HCT116 (cell line): ENCODE measurements at regions not wholly inside any gene's neighbourhood (a gene's known extent, or its start where the extent isn't known, plus 50 kb on each side); places are given as distances from the start of the nearest gene placed in this dataset.

ENCODE experiments used
- ATAC-seq: fragments of 200-7000 bp; cut with Tn5 transposase; 2 replicates; pipeline ENCODE4 v1.9.1; 2020; ENCODE audit warnings: mild to moderate bottlenecking, moderate library complexity
- BruUV-seq: library from RNA; stranded (reverse); fragments of 400-500 nt; replicated peaks from 2 replicates; lab custom pipeline; 2021; lab: Mats Ljungman, UMichigan
- CTCF ChIA-PET: fragments of 300-600 bp; sonication (Branson Sonifier 250); formaldehyde crosslinking; loops from one replicate; lab custom pipeline; 2021; ENCODE audit warnings: antibody characterized with exemption; lab: Charles Lee
- POLR2A ChIA-PET: fragments of 300-600, 350-600 bp; sonication (Branson Sonifier 250); formaldehyde crosslinking; loops from one replicate; lab custom pipeline; 2021; ENCODE audit warnings: antibody characterized with exemption; lab: Charles Lee
- RAD21 ChIA-PET, 2 experiments: fragments of 300-600 bp; sonication (Branson Sonifier 250); formaldehyde crosslinking; loops; one replicate each; lab custom pipeline; 2023; ENCODE audit warnings: low total read pairs in 2 of 2; ENCODE audit not compliant: uncharacterized antibody in 2 of 2, unreplicated experiment in 2 of 2, low non-redundant PET in 1 of 2; lab: Charles Lee
- DNase-seq: peaks from one replicate; pipeline ENCODE4 v3.0.0-alpha.2; 2010; ENCODE audit warnings: low read depth, low spot score
- H2AFZ ChIP-seq: fragments of 200-600 bp; shearing (Covaris generic), sonication (generic); 2 replicates; pipeline ENCODE4 v1.6.1; 2017; ENCODE audit warnings: low read depth, mixed run types, mixed read lengths, antibody characterized with exemption, low read length; ENCODE audit not compliant: poor library complexity, severe bottlenecking
- H3K27ac ChIP-seq: 2 replicates; pipeline ENCODE4 v1.5.1; 2012; ENCODE audit warnings: low read depth, low read length
- H3K27me3 ChIP-seq: fragments of 200-600 bp; sonication (generic); 2 replicates; pipeline ENCODE4 v1.6.1; 2016; ENCODE audit warnings: mixed run types, low read length, mixed read lengths; ENCODE audit not compliant: insufficient read depth
- H3K36me3 ChIP-seq, 2 experiments: fragments of 200-500 bp in 1 of 2; fragments of 200-600 bp in 1 of 2; sonication (Bioruptor generic) in 1 of 2; sonication (generic) in 1 of 2; 2 replicates each; pipeline versions ENCODE4 v1.5.1 to v1.6.1; 2014 to 2016; ENCODE audit warnings: low read length in 2 of 2, inconsistent platforms in 1 of 2, mixed read lengths in 1 of 2, mixed run types in 1 of 2; ENCODE audit not compliant: insufficient read depth in 2 of 2, control insufficient read depth in 1 of 2
- H3K4me1 ChIP-seq, 2 experiments: fragments of 200-600 bp in 1 of 2; sonication (generic) in 1 of 2; 2 replicates each; pipeline versions ENCODE4 v1.5.1 to v1.6.1; 2012 to 2017; ENCODE audit warnings: low read length in 2 of 2, inconsistent platforms in 1 of 2, mild to moderate bottlenecking in 1 of 2, mixed read lengths in 1 of 2, mixed run types in 1 of 2, moderate library complexity in 1 of 2; ENCODE audit not compliant: insufficient read depth in 2 of 2, control insufficient read depth in 1 of 2
- H3K4me2 ChIP-seq: fragments of 200-600 bp; sonication (generic); 2 replicates; pipeline ENCODE4 v1.6.1; 2017; ENCODE audit warnings: mixed run types, low read length, mixed read lengths
- H3K4me3 ChIP-seq, 2 experiments: fragments of 200-600 bp in 1 of 2; sonication (generic) in 1 of 2; replicated peaks in 1 of 2; 2 replicates each; pipeline ENCODE4 v1.5.1; 2011 to 2016; ENCODE audit warnings: low read length in 2 of 2, control low read depth in 1 of 2, low read depth in 1 of 2, mild to moderate bottlenecking in 1 of 2, mixed read lengths in 1 of 2, mixed run types in 1 of 2
- H3K79me2 ChIP-seq: fragments of 200-600 bp; sonication (generic); 2 replicates; pipeline ENCODE4 v1.6.1; 2017; ENCODE audit warnings: mild to moderate bottlenecking, mixed run types, low read length, moderate library complexity, mixed read lengths; ENCODE audit not compliant: insufficient read depth
- H3K9ac ChIP-seq: fragments of 200-600 bp; sonication (generic); 2 replicates; pipeline ENCODE4 v1.6.1; 2016; ENCODE audit warnings: low read length, mixed read lengths
- H3K9me2 ChIP-seq: fragments of 200-600 bp; sonication (generic), shearing (Covaris generic); 2 replicates; pipeline ENCODE4 v1.6.1; 2017; ENCODE audit warnings: mixed run types, mild to moderate bottlenecking, moderate library complexity; ENCODE audit not compliant: insufficient read depth
- H3K9me3 ChIP-seq, 2 experiments: fragments of 200-500 bp in 1 of 2; fragments of 200-600 bp in 1 of 2; sonication (Bioruptor generic) in 1 of 2; sonication (generic) in 1 of 2; 2 replicates each; pipeline ENCODE4 v1.6.1; 2014 to 2017; ENCODE audit warnings: low read length in 2 of 2, mixed read lengths in 2 of 2, inconsistent platforms in 1 of 2, low read depth in 1 of 2, mild to moderate bottlenecking in 1 of 2, mixed run types in 1 of 2, moderate library complexity in 1 of 2; ENCODE audit not compliant: control insufficient read depth in 1 of 2, insufficient read depth in 1 of 2
- H4K20me1 ChIP-seq: fragments of 200-600 bp; sonication (generic), shearing (Covaris generic); 2 replicates; pipeline ENCODE4 v1.6.1; 2017; ENCODE audit warnings: mixed run types, mild to moderate bottlenecking, moderate library complexity; ENCODE audit not compliant: insufficient read depth
- CBX3 ChIP-seq: IDR thresholded peaks from 2 replicates; pipeline ENCODE4 v1.6.1; 2012; ENCODE audit warnings: low read depth
- CEBPB ChIP-seq: IDR thresholded peaks from 2 replicates; pipeline ENCODE4 v1.6.1; 2012; ENCODE audit warnings: low read depth
- EGR1 ChIP-seq: IDR thresholded peaks from 2 replicates; pipeline ENCODE4 v1.6.1; 2012; ENCODE audit warnings: low read depth
- ELF1 ChIP-seq: IDR thresholded peaks from 2 replicates; pipeline ENCODE4 v1.6.1; 2012; ENCODE audit warnings: low read depth, borderline replicate concordance
- EZH2 ChIP-seq: fragments of 200-600 bp; sonication (generic); IDR thresholded peaks from 2 replicates; pipeline ENCODE4 v1.6.1; 2017; ENCODE audit warnings: antibody characterized with exemption, mixed run types
- EZH2phosphoT487 ChIP-seq: fragments of 200-600 bp; IDR thresholded peaks from 2 replicates; pipeline ENCODE4 v1.6.1; 2018; ENCODE audit warnings: antibody characterized with exemption, borderline replicate concordance
- FOSL1 ChIP-seq: IDR thresholded peaks from 2 replicates; pipeline ENCODE4 v1.6.1; 2012; ENCODE audit warnings: low read depth
- POLR2A ChIP-seq: IDR thresholded peaks from 2 replicates; pipeline ENCODE4 v1.7.0; 2011; ENCODE audit warnings: borderline replicate concordance; ENCODE audit not compliant: insufficient read depth, insufficient read length; ENCODE audit errors: extremely low read depth
- POLR2AphosphoS5 ChIP-seq: IDR thresholded peaks from 2 replicates; pipeline ENCODE4 v1.6.1; 2011; ENCODE audit warnings: mild to moderate bottlenecking, low read depth, low read length, moderate library complexity
- RAD21 ChIP-seq: IDR thresholded peaks from 2 replicates; pipeline ENCODE4 v1.6.1; 2012; ENCODE audit warnings: low read depth, mild to moderate bottlenecking
- SIN3A ChIP-seq: IDR thresholded peaks from 2 replicates; pipeline ENCODE4 v1.6.1; 2012; ENCODE audit warnings: low read depth
- SP1 ChIP-seq: IDR thresholded peaks from 2 replicates; pipeline ENCODE4 v1.6.1; 2012; ENCODE audit warnings: low read depth
- SRF ChIP-seq: IDR thresholded peaks from 2 replicates; pipeline ENCODE4 v1.6.1; 2012; ENCODE audit warnings: low read depth
- TCF7L2 ChIP-seq: IDR thresholded peaks from 2 replicates; pipeline ENCODE4 v1.7.0; 2011; ENCODE audit warnings: borderline replicate concordance, inconsistent platforms; ENCODE audit not compliant: insufficient read depth, insufficient read length; ENCODE audit errors: extremely low read depth
- YY1 ChIP-seq: IDR thresholded peaks from 2 replicates; pipeline ENCODE4 v1.6.1; 2011; ENCODE audit warnings: low read length, low read depth, moderate library complexity, mild to moderate bottlenecking; ENCODE audit not compliant: insufficient replicate concordance; ENCODE audit errors: extremely low read depth
- ZFX ChIP-seq: fragments of 450-650 bp; IDR thresholded peaks from 2 replicates; pipeline ENCODE4 v1.6.1; 2017
- ZNF274 ChIP-seq: fragments of 200-500 bp; sonication (Bioruptor generic); IDR thresholded peaks from 2 replicates; pipeline ENCODE4 v1.6.1; 2014; ENCODE audit warnings: mild to moderate bottlenecking, low read depth, low read length, inconsistent platforms
- intact Hi-C: fragments of 100-400 bp; cut with micrococcal nuclease; formaldehyde crosslinking; loops from 2 replicates; pipeline ENCODE4 v1.10.0; 2022
- TF ChIP-seq, protein P1 (sequence below): IDR thresholded peaks from 2 replicates; pipeline ENCODE4 v1.6.1; 2011; ENCODE audit warnings: mild to moderate bottlenecking, low read length, moderate library complexity; ENCODE audit not compliant: insufficient replicate concordance; ENCODE audit errors: extremely low read depth
- TF ChIP-seq, protein P2 (sequence below): IDR thresholded peaks from 2 replicates; pipeline ENCODE4 v1.6.1; 2012; ENCODE audit warnings: low read depth
- TF ChIP-seq, protein P3 (sequence below): IDR thresholded peaks from 2 replicates; pipeline ENCODE4 v1.6.1; 2012

DNA sequence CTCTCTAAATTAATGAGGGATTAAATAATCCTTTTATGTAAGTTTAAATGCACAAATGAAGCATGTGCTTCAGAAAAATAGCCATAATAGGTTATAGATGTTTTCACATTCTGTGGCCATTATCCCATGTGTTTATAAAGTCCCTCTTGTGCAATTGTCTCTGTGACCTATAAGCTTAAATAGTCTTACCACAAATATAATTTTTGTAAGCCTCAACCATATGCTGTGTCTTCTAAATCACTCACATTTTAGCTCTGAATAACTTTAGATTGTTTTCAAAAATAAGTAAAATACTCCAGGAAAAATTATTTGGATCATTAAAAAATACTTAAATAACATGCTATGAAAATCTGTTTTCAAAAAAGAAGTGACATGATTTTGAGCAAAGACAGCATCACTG lies 1894.7 kb downstream of the MAT2B start (continued):
- TF ChIP-seq, protein P1, sequence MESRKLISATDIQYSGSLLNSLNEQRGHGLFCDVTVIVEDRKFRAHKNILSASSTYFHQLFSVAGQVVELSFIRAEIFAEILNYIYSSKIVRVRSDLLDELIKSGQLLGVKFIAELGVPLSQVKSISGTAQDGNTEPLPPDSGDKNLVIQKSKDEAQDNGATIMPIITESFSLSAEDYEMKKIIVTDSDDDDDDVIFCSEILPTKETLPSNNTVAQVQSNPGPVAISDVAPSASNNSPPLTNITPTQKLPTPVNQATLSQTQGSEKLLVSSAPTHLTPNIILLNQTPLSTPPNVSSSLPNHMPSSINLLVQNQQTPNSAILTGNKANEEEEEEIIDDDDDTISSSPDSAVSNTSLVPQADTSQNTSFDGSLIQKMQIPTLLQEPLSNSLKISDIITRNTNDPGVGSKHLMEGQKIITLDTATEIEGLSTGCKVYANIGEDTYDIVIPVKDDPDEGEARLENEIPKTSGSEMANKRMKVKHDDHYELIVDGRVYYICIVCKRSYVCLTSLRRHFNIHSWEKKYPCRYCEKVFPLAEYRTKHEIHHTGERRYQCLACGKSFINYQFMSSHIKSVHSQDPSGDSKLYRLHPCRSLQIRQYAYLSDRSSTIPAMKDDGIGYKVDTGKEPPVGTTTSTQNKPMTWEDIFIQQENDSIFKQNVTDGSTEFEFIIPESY, result no peak

DNA sequence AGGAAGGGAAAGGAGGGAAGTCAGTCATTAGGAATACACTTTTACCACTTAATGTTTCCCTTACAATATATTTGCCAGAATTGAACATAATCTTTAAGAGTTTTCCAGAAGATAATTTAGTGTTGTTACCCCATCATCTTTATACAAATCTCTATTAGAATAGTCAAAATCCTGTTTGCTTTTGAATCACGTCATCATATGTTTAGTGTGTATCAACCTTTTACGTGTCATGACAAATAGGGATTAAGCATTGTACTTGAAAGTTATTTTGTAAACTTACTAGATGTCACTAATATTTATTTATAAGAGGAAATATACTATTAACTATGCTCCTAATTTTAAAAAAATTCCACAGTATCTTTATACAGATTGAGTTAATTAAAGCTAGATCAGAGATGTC lies 1899.5 kb downstream of the MAT2B start:
- RAD21 ChIA-PET, result no interaction called here
- intact Hi-C loops, result no loop called here

More for the DNA sequence above, 1899.5 kb downstream of the MAT2B start:
- H4K20me1 ChIP-seq, result no peaks in the 10 kb centered on the region
- ChIA-PET POLR2A (no interaction called here), CTCF (no interaction called here)
- H3K27me3 ChIP-seq, result no peaks in the 10 kb centered on the region
- peaks cover 7 to 12% of the 10 kb centered on the region in 2 experiments; a peak in 3 of 4 replicates for H3K9me3 ChIP-seq
- no peaks in the 10 kb centered on the region for H3K79me2 ChIP-seq
- TF ChIP-seq SIN3A, result no peak
- TF ChIP-seq RAD21, result no peak
- TF ChIP-seq POLR2A, result no peak
- TF ChIP-seq ELF1, result no peak
- TF ChIP-seq FOSL1, result no peak
- TF ChIP-seq, protein P2, sequence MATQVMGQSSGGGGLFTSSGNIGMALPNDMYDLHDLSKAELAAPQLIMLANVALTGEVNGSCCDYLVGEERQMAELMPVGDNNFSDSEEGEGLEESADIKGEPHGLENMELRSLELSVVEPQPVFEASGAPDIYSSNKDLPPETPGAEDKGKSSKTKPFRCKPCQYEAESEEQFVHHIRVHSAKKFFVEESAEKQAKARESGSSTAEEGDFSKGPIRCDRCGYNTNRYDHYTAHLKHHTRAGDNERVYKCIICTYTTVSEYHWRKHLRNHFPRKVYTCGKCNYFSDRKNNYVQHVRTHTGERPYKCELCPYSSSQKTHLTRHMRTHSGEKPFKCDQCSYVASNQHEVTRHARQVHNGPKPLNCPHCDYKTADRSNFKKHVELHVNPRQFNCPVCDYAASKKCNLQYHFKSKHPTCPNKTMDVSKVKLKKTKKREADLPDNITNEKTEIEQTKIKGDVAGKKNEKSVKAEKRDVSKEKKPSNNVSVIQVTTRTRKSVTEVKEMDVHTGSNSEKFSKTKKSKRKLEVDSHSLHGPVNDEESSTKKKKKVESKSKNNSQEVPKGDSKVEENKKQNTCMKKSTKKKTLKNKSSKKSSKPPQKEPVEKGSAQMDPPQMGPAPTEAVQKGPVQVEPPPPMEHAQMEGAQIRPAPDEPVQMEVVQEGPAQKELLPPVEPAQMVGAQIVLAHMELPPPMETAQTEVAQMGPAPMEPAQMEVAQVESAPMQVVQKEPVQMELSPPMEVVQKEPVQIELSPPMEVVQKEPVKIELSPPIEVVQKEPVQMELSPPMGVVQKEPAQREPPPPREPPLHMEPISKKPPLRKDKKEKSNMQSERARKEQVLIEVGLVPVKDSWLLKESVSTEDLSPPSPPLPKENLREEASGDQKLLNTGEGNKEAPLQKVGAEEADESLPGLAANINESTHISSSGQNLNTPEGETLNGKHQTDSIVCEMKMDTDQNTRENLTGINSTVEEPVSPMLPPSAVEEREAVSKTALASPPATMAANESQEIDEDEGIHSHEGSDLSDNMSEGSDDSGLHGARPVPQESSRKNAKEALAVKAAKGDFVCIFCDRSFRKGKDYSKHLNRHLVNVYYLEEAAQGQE, result no peak
- no peak for TF ChIP-seq CBX3
- no peak for TF ChIP-seq YY1
- no peak for TF ChIP-seq SP1
- TF ChIP-seq ZFX, result no peak
- no peak for TF ChIP-seq EZH2phosphoT487
- TF ChIP-seq, protein P1, result no peak
- TF ChIP-seq TCF7L2, result no peak
- TF ChIP-seq EGR1, result no peak
- TF ChIP-seq ZNF274, result no peak
- TF ChIP-seq POLR2AphosphoS5, result no peak
- no peak for TF ChIP-seq EZH2
- no peak for TF ChIP-seq CEBPB
- TF ChIP-seq SRF, result no peak
- TF ChIP-seq, protein P3, sequence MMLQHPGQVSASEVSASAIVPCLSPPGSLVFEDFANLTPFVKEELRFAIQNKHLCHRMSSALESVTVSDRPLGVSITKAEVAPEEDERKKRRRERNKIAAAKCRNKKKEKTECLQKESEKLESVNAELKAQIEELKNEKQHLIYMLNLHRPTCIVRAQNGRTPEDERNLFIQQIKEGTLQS, result no peak
- H3K27ac ChIP-seq, result no peak overlapping the region
- H3K4me2 ChIP-seq, result no peak overlapping the region
- no peak overlapping the region for H2AFZ ChIP-seq
- DNase-seq (no peak), ATAC-seq (no peak)
- H3K4me3 ChIP-seq, result no peak overlapping the region
- H3K9me2 ChIP-seq, result no peaks in the 10 kb centered on the region
- H3K9ac ChIP-seq, result no peak overlapping the region
- H3K4me1 ChIP-seq, result no peaks in the 10 kb centered on the region
- BruUV-seq, result no TSS peak
- no peaks in the 10 kb centered on the region for H3K36me3 ChIP-seq
